DND-41 (cell line): ENCODE measurements at regions not wholly inside any gene's neighbourhood (a gene's known extent, or its start where the extent isn't known, plus 50 kb on each side); places are given as distances from the start of the nearest gene placed in this dataset.

ENCODE experiments used
- ATAC-seq: fragments of 200-7000 bp; cut with Tn5 transposase; 3 replicates; pipeline ENCODE4 v1.9.1; 2021; ENCODE audit warnings: low read depth; ENCODE audit not compliant: insufficient read depth
- DNase-seq: peaks from one replicate; pipeline ENCODE4 v3.0.0-alpha.2; 2020
- H2AFZ ChIP-seq: 2 replicates; pipeline ENCODE4 v1.6.0; 2012; ENCODE audit warnings: low read depth, low read length
- H3K27ac ChIP-seq: 2 replicates; pipeline ENCODE4 v1.5.1; 2012; ENCODE audit warnings: low read length, inconsistent platforms
- H3K27me3 ChIP-seq: fragments of 200-600 bp; sonication (generic); 2 replicates; pipeline ENCODE4 v1.6.0; 2012; ENCODE audit warnings: low read length, mild to moderate bottlenecking, inconsistent platforms; ENCODE audit not compliant: insufficient read depth, poor library complexity
- H3K36me3 ChIP-seq: 2 replicates; pipeline ENCODE4 v1.5.1; 2012; ENCODE audit warnings: low read length, inconsistent platforms; ENCODE audit not compliant: insufficient read depth
- H3K4me1 ChIP-seq: 2 replicates; pipeline ENCODE4 v1.5.1; 2012; ENCODE audit warnings: mild to moderate bottlenecking, low read length; ENCODE audit not compliant: insufficient read depth
- H3K4me2 ChIP-seq: 2 replicates; pipeline ENCODE4 v1.6.0; 2012; ENCODE audit warnings: mild to moderate bottlenecking, moderate library complexity, low read length, inconsistent platforms; ENCODE audit not compliant: insufficient read depth
- H3K4me3 ChIP-seq, 2 experiments: fragments of 200-600 bp in 1 of 2; shearing (Covaris generic) in 1 of 2; 2 replicates each; pipeline ENCODE4 v1.5.1; 2012 to 2016; ENCODE audit warnings: inconsistent platforms in 2 of 2, low read length in 2 of 2, mild to moderate bottlenecking in 2 of 2, low read depth in 1 of 2, moderate library complexity in 1 of 2
- H3K79me2 ChIP-seq: 2 replicates; pipeline ENCODE4 v1.6.0; 2012; ENCODE audit warnings: low read length, inconsistent platforms; ENCODE audit not compliant: insufficient read depth
- H3K9ac ChIP-seq: 2 replicates; pipeline ENCODE4 v1.6.0; 2012; ENCODE audit warnings: low read depth, mild to moderate bottlenecking, inconsistent platforms, low read length, moderate library complexity
- H3K9me3 ChIP-seq: 2 replicates; pipeline ENCODE4 v1.5.1; 2012; ENCODE audit warnings: low read length, moderate library complexity, mild to moderate bottlenecking, inconsistent platforms; ENCODE audit not compliant: insufficient read depth, severe bottlenecking
- H4K20me1 ChIP-seq: 2 replicates; pipeline ENCODE4 v1.6.0; 2012; ENCODE audit warnings: low read length; ENCODE audit not compliant: insufficient read depth
- EZH2 ChIP-seq: IDR thresholded peaks from 3 replicates; pipeline ENCODE4 v1.6.1; 2012; ENCODE audit warnings: borderline replicate concordance, low read depth, mild to moderate bottlenecking, moderate library complexity, low read length, inconsistent platforms; ENCODE audit not compliant: severe bottlenecking
- TF ChIP-seq, protein P1 (sequence below): IDR thresholded peaks from 2 replicates; pipeline ENCODE4 v1.5.1; 2012; ENCODE audit warnings: borderline replicate concordance, low read length, moderate library complexity, mild to moderate bottlenecking; ENCODE audit not compliant: poor library complexity, severe bottlenecking; ENCODE audit errors: extremely low read depth

GRCh38 chr10:105466521-105466920 lies 825.4 kb downstream of the SORCS3 start:
- H3K4me1 ChIP-seq, result no peaks in the 10 kb centered on the region
- DNase-seq, result no peak
- no peak overlapping the region for H3K27ac ChIP-seq
- H3K4me3 ChIP-seq, result no peak overlapping the region
- no peaks in the 10 kb centered on the region for H3K36me3 ChIP-seq
- no peaks in the 10 kb centered on the region for H3K9me3 ChIP-seq
- no peak for TF ChIP-seq EZH2
- TF ChIP-seq, protein P1, sequence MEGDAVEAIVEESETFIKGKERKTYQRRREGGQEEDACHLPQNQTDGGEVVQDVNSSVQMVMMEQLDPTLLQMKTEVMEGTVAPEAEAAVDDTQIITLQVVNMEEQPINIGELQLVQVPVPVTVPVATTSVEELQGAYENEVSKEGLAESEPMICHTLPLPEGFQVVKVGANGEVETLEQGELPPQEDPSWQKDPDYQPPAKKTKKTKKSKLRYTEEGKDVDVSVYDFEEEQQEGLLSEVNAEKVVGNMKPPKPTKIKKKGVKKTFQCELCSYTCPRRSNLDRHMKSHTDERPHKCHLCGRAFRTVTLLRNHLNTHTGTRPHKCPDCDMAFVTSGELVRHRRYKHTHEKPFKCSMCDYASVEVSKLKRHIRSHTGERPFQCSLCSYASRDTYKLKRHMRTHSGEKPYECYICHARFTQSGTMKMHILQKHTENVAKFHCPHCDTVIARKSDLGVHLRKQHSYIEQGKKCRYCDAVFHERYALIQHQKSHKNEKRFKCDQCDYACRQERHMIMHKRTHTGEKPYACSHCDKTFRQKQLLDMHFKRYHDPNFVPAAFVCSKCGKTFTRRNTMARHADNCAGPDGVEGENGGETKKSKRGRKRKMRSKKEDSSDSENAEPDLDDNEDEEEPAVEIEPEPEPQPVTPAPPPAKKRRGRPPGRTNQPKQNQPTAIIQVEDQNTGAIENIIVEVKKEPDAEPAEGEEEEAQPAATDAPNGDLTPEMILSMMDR, result no peak
- H2AFZ ChIP-seq, result no peak overlapping the region
- H3K4me2 ChIP-seq, result no peak overlapping the region
- H3K9ac ChIP-seq, result no peak overlapping the region
- ATAC-seq, result no peak
- H3K27me3 ChIP-seq, result no peaks in the 10 kb centered on the region
- H3K79me2 ChIP-seq, result no peaks in the 10 kb centered on the region
- no peaks in the 10 kb centered on the region for H4K20me1 ChIP-seq

DNA sequence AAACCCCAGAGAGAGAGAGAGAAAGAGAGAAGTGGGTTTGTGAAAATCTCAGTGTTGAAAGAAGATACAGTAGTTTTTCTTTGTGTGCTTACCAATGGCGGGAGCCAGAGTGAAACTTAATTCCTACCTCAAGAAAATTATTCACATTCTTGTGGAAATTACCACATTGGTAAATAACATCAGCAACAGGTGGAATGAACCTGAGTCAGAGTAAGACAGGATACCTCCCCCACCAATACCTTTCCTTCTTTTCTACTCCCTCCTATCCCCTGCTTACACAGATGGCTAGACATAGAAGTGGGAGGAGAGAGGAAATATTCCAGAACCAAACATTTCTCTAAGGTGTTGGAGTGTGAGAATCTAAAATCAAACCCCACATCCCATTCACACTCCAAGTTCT lies 793.9 kb downstream of the SORCS3 start:
- no peaks in the 10 kb centered on the region for H3K36me3 ChIP-seq
- TF ChIP-seq EZH2, result no peak
- TF ChIP-seq, protein P1, result no peak
- H3K9ac ChIP-seq, result no peak overlapping the region
- H4K20me1 ChIP-seq, result no peaks in the 10 kb centered on the region
- H3K27me3 ChIP-seq, result no peaks in the 10 kb centered on the region
- H3K79me2 ChIP-seq, result no peaks in the 10 kb centered on the region
- no peak overlapping the region for H3K4me3 ChIP-seq
- no peaks in the 10 kb centered on the region for H3K4me1 ChIP-seq
- ATAC-seq (no peak), DNase-seq (no peak)
- H3K27ac ChIP-seq, result no peak overlapping the region
- no peak overlapping the region for H3K4me2 ChIP-seq
- H3K9me3 ChIP-seq, result no peaks in the 10 kb centered on the region
- H2AFZ ChIP-seq, result no peak overlapping the region

DNA sequence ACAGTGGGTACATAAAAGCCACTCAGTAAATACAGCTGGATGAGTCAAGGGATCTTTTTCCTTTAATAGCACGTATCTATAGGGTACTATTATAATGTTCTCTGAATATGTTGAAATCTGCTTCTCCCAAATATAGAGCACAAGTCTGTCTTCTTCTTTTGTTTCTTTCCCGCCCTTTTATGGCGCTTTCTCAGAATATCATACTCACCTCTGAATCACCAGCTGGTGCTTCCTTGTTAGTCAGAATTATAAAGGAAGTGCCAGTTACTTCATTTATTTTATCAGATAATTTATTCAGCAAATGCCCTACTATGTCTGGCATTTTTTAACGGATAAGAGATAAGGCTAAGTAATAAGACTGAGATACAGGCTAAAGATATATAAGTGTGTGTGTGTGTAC lies 772.9 kb downstream of the SORCS3 start:
- Histone ChIP-seq H2AFZ (no peak overlapping the region), H3K4me3 (no peak overlapping the region), H3K9me3 (no peaks in the 10 kb centered on the region), H3K4me1 (no peaks in the 10 kb centered on the region), H3K27ac (no peak overlapping the region), H3K4me2 (no peak overlapping the region), H3K27me3 (no peaks in the 10 kb centered on the region), H3K36me3 (no peaks in the 10 kb centered on the region), H3K9ac (no peak overlapping the region), H3K79me2 (no peaks in the 10 kb centered on the region), H4K20me1 (no peaks in the 10 kb centered on the region)
- DNase-seq, result no peak
- ATAC-seq, result no peak
- TF ChIP-seq, protein P1, result no peak
- TF ChIP-seq EZH2, result no peak

DNA sequence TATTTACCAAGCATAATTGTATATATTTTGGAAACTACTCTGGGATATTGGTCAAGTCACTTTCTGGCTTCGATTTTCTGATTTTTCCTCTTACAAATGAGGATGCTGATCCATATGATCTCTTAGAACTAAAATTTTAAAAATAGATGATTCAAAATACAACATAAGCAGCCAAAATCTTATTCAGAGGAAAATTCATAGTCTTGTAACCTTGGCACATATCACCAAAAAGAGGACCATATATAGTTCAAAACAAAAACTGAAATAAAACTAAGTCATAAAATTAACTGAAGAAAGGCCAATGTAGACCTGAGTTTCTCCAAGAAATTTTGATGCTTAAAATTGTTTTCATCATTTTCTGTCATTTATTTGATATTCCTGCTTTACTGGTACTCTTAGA lies 768.3 kb downstream of the SORCS3 start:
- no peak overlapping the region for H2AFZ ChIP-seq
- no peaks in the 10 kb centered on the region for H3K4me1 ChIP-seq
- H3K9ac ChIP-seq, result no peak overlapping the region
- H3K27ac ChIP-seq, result no peak overlapping the region
- no peaks in the 10 kb centered on the region for H3K9me3 ChIP-seq
- H3K79me2 ChIP-seq, result no peaks in the 10 kb centered on the region
- no peak for DNase-seq
- no peaks in the 10 kb centered on the region for H4K20me1 ChIP-seq
- H3K36me3 ChIP-seq, result no peaks in the 10 kb centered on the region
- no peak overlapping the region for H3K4me2 ChIP-seq
- no peaks in the 10 kb centered on the region for H3K27me3 ChIP-seq
- no peak for TF ChIP-seq EZH2
- TF ChIP-seq, protein P1, result no peak
- no peak for ATAC-seq
- no peak overlapping the region for H3K4me3 ChIP-seq
